ENCODE measurements at regions not wholly inside any gene's neighbourhood (a gene's known extent, or its start where the extent isn't known, plus 50 kb on each side); places are given as distances from the start of the nearest gene placed in this dataset.

GRCh38 chr1:60599574-60599973, 482.8 kb upstream of the NFIA start:
- TF ChIP-seq, protein P1, sequence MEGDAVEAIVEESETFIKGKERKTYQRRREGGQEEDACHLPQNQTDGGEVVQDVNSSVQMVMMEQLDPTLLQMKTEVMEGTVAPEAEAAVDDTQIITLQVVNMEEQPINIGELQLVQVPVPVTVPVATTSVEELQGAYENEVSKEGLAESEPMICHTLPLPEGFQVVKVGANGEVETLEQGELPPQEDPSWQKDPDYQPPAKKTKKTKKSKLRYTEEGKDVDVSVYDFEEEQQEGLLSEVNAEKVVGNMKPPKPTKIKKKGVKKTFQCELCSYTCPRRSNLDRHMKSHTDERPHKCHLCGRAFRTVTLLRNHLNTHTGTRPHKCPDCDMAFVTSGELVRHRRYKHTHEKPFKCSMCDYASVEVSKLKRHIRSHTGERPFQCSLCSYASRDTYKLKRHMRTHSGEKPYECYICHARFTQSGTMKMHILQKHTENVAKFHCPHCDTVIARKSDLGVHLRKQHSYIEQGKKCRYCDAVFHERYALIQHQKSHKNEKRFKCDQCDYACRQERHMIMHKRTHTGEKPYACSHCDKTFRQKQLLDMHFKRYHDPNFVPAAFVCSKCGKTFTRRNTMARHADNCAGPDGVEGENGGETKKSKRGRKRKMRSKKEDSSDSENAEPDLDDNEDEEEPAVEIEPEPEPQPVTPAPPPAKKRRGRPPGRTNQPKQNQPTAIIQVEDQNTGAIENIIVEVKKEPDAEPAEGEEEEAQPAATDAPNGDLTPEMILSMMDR (conservative IDR thresholded peaks at IDR 0.05 in 1 of 2, IDR thresholded peaks at IDR 0.05 in 1 of 2; ENCODE audit: low read depth in 1 of 2, low read length in 2 of 2) = no peak
- TF ChIP-seq EZH2 (IDR thresholded peaks at IDR 0.05; ENCODE audit: low read length, missing control alignments) = no peak

Measured in fibroblast of lung (primary cell).